ENCODE measurements at regions not wholly inside any gene's neighbourhood (a gene's known extent, or its start where the extent isn't known, plus 50 kb on each side); places are given as distances from the start of the nearest gene placed in this dataset.

- no peak for DNase-seq
These were observed 148.5 kb downstream of the NOL4 start for GRCh38 chr18:34075963-34076860.

GRCh38 chr18:34061226-34061625 is 163.5 kb downstream of the NOL4 start:
- no peak for DNase-seq

GRCh38 chr18:34055227-34055626 is 169.5 kb downstream of the NOL4 start:
- DNase-seq = no peak

GRCh38 chr18:34050661-34051060 is 174.1 kb downstream of the NOL4 start:
- DNase-seq = no peak

- no peak for DNase-seq
These were observed 175.2 kb downstream of the NOL4 start for GRCh38 chr18:34049511-34049910.

GRCh38 chr18:34048423-34048822 is 176.3 kb downstream of the NOL4 start:
- no peak for DNase-seq

- no peak for DNase-seq
These were observed 182.1 kb downstream of the NOL4 start for GRCh38 chr18:34042423-34043146.

- DNase-seq = no peak
These were observed 185.1 kb downstream of the NOL4 start for GRCh38 chr18:34039611-34040010.

GRCh38 chr18:34039201-34039600 is 185.5 kb downstream of the NOL4 start:
- DNase-seq = no peak

GRCh38 chr18:34038086-34038485 is 186.6 kb downstream of the NOL4 start:
- no peak for DNase-seq

GRCh38 chr18:34033968-34034367 is 190.7 kb downstream of the NOL4 start:
- DNase-seq = no peak

- DNase-seq = no peak
These were observed 192.9 kb downstream of the NOL4 start for GRCh38 chr18:34031810-34032209.

- no peak for DNase-seq
These were observed 196.4 kb downstream of the NOL4 start for GRCh38 chr18:34028324-34028723.

- DNase-seq = no peak
These were observed 199.4 kb downstream of the NOL4 start for GRCh38 chr18:34025191-34025801.

GRCh38 chr18:34023471-34023870 is 201.2 kb downstream of the NOL4 start:
- no peak for DNase-seq

- no peak for DNase-seq
These were observed 206.4 kb downstream of the NOL4 start for GRCh38 chr18:34018336-34018735.

GRCh38 chr18:34003687-34004086 is 221.0 kb downstream of the NOL4 start:
- DNase-seq = no peak

- no peak for DNase-seq
These were observed 222.6 kb downstream of the NOL4 start for GRCh38 chr18:34002130-34002529.

GRCh38 chr18:34001376-34001775 is 223.3 kb downstream of the NOL4 start:
- no peak for DNase-seq

GRCh38 chr18:33987206-33987605 is 237.5 kb downstream of the NOL4 start:
- no peak for DNase-seq

- DNase-seq = no peak
These were observed 241.6 kb downstream of the NOL4 start for GRCh38 chr18:33983126-33983525.

- no peak for DNase-seq
These were observed 264.3 kb downstream of the NOL4 start for GRCh38 chr18:33960417-33960816.

- DNase-seq = no peak
These were observed 265.1 kb downstream of the NOL4 start for GRCh38 chr18:33959609-33960008.

- DNase-seq = no peak
These were observed 267.0 kb downstream of the NOL4 start for GRCh38 chr18:33957707-33958106.

All from CD4-positive, alpha-beta T cell treated with Interleukin-17A for 4 hours (primary cell).